HG03095 (cell line): ENCODE measurements at regions not wholly inside any gene's neighbourhood (a gene's known extent, or its start where the extent isn't known, plus 50 kb on each side); places are given as distances from the start of the nearest gene placed in this dataset.

ENCODE experiments used
- ATAC-seq: cut with Tn5 transposase; IDR thresholded peaks from one replicate; pipeline ENCODE4 v1.9.1; 2021; ENCODE audit warnings: moderate library complexity; ENCODE audit not compliant: unreplicated experiment

DNA sequence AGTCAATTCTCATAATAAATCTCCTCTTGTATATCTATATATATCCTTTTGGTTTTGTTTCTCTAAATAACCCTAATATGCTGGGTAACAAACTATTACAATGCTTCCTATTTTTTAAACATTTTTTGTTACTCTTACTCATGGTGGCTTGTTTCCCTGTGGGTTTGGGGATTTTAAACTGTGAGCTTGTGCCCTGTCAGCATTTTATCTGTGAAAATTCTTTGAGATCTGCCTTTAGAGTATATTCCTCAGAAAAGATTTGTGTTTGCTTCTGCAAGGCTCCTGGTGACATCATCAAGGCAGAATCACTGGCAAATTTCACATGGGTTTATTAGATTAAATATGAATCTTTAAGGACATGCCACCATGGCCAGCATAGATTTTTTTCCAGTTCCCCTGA is 273.6 kb downstream of the LRFN2 start:
- no peak for ATAC-seq

DNA sequence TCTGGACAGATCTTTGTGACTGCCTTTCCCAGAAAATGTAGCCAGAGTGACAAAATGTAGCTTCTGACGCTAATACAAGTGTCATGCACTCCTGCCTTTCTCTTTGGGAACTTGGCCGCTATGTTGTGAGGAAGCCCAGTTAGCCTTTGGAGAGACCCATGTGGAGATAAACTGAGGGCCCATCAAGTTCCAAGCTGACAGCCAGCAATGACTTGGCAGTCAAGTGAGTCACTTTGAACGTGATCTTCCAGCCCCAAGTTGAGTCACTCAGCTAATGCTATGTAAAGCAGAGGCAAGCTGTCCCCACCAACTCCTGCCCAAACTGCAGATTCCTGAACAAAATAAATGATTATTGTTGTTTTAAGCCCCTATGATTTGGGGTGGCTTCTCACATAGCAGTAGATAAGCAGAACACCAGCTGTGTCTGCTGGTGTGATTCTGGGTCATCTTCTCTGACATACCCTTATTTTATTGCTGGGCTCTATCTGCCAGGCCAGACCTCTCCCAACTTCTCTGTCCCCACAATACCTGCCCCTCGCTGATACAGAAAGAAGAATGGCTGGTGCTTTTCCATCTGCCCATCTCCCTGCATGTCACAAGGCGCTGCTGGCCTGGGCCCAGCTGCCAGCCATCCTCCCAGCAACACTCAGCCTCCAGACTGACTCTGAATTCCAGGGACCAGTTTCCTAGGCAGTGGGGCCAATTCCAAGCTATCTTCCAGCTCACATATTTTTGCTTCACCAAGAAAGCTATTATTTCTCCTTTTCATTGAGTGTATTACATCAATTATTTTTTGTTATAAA is 274.8 kb downstream of the LRFN2 start:
- ATAC-seq: no peak

DNA sequence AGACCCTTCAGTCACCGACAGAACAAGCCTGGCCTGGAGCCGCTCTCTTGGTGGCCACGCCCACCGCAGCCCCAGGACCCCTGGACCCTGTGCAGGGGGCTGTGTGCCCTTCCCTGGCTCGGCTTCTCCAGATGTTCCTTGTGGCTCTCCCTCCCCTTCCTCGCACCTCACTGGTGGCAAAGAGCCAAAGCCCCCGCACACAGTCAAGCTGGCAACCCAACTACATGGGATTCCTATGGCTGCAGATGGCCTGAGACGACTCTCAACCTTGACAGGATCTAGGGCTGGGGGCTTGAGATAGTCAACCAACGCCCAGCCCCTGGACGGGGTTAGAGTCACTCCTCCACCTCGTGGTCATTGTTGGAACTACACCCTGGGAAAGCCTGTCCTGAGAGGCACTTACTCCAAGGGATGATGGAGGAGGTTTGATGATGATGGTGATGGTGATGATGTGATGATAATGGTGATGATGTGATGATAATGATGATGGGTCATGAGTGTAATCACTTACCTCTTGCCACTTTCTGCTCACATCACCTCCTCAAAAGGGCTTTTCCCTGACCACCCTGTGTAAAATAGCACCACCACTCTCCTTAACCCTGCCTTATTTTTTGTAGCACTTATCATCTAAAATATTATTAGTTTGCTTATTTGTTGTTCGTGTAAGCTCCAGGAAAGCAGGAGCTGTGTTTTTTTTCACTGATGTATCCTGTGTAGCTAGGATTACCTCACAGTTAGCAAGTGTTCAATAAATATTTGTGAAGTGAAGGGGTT is 278.4 kb downstream of the LRFN2 start:
- ATAC-seq: no peak

DNA sequence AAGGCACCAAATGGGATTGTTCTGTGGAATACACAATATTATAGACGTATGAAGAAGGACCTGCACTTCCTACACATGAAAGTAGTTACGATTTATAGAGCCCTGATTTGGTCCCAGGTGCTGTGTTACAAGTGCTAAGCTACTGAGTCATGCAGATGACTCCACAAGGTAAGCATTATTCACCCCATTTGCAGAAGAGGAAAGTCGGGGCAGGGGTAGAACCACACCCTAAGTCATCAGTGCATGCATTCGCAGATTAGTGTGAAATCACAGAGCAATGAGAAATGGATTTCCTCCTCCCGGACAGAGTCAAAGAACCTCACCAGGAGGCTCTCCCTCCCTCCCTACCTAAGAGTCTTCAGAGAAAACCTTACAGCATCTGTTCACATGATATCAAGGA is 279.5 kb downstream of the LRFN2 start:
- no peak for ATAC-seq

DNA sequence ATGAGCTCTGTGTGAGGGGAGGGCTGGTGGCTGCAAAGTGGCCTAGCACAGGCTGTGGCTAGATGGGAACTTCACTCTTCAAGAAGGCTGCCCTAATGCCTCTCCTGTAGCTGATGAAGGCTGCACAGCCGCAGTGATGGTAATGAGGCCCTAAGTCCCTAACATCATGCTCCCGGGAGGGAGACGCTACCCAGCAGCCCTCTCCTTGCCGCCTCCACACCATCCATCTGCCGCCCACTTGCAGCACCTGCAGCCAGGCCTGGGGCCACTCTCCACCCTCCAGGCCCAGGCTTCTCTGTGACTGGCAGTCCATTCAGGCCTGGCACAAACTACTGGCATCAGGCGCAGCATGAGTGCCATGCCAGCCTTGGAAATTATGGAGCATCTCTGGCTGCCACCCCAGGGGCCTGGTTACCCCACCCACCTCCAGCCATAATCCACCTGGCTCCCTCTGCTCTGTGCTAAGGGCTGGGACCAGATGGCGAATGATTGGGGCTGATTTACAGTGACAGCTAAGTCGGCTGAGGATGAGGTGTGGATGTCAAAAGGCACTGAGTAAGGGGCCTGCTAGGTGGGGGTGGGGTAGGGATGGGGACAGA is 284.2 kb downstream of the LRFN2 start:
- no peak for ATAC-seq

DNA sequence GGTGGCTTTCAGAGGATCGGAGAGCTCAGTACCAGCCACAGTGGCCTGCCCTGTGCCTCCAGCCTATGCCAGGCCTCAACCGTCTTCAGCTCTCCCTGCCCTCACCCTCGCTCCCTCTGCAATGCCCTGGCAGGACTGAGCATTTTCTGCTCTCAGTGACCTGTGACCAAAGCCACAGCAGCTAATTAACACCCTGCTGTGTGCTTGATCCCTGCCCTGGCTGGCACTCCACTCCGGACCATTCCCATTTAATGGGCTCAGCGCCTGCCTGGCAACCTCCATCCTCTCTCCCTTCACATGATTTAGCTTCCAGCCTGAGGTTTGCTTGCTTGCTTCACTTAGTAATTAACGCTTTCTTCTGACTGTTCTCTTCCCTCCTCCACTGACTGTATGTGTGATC is 287.5 kb downstream of the LRFN2 start:
- no peak for ATAC-seq

DNA sequence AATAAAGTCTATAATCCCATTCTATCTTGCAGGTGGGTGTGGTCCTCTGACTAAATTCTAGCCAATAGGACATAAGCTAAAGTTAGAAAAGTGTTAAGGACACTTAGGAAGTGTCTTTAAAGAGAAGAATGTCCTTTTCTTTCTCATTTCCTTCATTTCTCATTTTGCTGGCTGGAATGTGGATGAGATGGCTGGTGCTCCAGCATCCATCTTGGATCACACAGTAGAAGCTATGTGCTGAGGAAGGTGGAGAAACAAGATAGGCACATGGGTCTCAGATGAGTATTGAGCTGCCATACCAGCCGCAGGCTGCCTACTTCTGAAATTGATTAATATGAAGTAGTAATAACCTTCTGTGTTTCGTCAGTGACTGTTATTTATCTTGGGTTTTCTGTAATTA is 289.0 kb downstream of the LRFN2 start:
- no peak for ATAC-seq

DNA sequence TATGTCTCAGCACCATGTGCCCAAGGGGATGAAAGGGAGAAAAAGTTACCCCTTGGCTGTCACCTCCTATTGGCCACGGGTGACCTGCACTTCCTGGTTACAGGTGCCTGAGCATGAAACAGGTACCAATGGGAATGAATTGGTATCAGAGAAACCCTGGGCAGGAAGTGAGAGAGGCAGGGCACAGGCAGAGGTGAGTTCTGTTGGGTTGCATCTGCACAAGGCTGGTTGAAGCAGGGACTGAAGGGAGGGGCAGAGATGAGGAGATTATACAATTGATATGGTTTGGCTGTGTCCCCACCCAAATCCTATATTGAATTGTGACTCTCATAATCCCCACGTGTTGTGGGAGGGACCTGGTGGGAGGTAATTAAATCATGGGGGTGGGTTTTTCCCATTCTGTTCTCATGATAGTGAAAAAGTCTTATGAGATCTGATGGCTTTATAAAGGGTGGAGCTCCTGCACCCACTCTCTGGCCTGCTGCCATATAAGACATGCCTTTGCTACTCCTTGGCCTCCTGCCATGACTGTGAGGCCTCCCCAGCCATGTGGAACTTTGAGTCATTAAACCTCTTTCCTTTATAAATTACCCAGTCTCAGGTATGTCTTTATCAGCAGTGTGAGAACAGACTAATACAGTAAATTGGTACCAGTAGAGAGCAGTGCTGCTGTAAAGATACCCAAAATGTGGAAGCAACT is 291.8 kb downstream of the LRFN2 start:
- ATAC-seq: no peak

DNA sequence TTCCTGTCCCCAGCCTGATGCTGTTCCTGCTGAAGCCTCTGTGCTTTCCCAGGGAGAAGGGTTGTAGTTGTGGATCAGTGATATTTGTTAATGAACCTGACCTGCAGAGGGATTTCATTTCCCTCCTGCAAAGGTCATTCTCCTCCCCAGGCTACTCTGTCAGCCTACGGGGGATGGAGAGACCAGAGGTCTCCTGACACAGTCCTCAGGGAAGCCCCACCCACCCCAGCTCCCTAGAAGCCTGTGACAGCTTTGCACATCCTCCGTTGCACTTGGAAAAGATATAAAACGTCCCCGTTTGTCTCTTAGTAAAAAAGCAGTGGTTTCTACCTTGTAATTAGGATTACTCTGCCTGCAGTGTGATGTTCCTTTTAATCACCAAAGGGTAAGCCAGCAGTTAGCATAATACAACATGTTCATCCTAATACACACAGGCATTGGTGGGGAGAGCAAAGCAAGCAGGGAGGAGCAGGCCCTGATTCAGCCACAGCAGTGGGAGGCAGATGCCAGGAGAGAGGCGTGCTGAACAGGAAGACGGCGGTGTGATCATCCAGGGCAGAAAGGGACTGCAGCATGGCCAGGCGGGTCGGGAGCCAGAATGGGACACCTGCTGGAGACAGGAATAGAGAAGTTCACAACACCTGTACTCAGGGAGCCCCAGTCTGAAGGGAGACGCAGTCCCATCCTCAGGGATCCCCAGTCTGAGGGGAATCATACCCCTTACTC is 293.5 kb downstream of the LRFN2 start:
- no peak for ATAC-seq

DNA sequence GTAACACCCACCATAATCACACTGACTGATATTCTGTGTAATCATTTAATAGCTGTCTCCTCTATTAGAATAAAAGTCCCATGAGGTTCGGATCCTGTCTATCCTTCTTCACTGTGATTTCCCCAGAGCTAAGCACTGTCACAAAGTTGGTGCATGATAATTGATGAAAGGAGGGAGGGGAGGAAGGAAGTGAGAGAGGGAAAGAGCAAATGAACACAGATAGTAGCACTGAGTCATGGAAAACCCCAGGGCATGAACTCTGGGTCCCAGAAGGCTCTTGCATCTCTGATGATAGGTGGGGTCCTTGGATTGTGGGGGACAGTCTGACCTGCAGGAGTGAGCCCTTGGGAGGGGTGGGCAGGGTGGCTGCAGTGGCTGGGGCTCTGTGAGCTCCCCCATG is 294.1 kb downstream of the LRFN2 start:
- ATAC-seq: no peak

DNA sequence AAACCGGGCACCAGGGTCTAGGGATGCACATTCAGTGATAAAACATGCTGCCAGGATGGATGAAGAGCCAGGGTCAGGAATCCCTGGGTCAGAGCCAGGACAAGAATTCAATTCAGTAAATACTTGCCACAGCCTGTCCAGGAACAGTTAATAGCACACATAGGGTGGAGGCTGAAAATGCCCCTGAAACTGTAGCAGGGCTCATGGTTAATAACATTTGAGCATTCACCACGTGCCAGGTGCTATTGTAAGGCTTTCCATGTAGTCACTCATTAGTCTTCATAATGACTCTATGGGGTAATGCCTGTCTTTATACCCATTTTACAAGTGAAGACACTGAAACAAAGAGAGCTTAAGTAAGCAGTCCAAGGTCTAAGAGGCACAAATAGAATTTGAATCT is 296.3 kb downstream of the LRFN2 start:
- ATAC-seq: no peak

DNA sequence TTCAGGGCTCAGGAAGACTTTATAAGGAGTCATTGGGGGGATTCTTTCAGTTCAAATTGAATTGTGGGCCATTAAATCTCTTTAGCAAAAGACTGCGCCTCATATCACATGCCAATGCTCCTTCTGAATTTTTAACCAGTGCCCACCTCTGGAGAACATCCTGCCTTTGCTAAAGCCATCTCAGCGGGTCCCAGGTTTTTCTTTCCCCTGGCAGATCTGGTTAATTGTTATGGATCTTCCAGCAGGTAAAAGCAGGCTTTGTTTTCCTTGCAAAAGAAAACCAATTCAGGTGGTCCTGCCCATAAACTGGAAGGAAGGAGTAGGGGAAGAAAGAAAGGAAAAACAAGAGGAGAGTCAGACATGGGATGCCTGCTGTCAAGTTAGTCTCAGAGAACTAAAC is 298.2 kb downstream of the LRFN2 start:
- ATAC-seq: no peak

DNA sequence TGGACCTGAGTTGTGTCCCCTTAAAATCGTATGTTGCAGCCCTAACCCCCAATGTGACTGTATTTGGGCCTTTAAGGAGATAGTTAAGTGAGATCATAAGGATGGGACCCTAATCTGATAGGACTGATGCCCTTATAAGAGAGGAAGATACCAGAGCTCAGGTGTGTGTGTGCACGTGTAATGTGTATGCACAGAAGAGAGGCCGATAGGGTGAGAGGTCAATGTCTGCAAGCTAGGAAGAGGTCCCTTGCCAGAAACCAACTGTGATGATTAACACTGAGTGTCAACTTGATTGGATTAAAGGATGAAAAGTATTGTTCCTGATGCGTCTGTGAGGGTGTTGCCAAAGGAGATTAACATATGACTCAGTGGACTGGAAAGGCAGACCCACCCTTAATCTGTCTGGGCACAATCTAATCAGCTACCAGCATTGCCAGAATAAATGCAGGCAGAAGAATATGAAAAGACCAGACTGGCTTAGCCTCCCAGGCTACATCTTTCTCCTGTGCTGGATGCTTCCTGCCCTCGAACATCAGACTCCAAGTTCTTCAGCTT is 299.8 kb downstream of the LRFN2 start:
- ATAC-seq: no peak

DNA sequence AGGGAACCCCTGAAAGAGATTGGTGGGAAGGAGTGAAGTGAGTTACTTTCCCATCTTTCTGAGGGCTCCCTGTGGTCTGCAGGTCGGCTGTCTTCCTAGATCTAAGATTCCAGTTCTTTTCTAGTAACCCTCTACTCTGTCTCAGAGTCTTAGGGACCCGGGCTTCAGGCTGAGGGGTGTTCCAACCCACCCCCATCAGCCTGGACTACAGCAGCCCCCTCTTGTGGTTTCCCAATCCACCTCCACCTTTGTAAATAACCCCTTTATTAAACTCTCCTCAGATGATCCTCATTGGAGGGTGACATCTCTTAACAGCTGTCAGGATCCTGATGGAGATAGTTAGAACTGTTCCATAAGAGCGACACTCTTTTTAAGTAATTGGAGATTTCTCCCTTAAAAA is 300.4 kb downstream of the LRFN2 start:
- ATAC-seq: no peak

DNA sequence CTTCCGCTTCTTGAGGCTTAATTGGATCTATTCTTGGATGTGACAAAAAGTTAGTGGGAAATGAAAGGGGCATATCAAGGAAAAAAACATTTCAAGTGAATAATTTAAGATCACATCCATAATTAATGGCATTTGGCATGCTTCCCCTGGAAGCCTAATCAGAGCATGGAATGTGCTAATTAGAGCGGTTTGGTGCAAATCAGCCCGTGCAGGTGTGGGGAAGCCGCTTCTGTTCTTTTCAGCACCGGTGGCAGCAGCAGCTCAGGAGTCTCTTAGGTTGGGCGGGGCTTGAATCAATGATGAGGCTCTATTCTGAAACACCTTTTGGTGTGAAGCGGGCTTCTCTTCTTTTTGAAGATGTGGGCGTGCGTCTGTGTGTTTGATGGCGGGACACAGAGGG is 301.2 kb downstream of the LRFN2 start:
- ATAC-seq: no peak

DNA sequence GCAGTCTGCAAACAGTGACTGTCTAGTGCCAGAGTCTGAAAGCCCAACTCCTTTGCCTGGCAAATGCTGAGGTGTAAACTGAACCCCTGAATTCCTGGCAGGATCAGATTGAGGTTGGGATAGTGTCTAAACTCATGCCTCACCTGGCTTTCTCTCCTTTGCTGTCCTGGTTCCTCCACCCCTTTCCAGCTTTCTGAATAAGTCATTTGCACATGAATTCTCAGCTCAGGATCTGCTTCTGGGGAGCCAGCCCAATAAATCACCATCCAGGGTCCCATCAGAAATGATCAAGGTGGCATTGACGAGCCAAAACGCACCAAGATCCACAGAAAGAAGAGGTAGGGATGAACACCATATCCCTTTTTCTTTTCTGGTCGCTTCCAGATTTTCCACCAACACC is 301.6 kb downstream of the LRFN2 start:
- ATAC-seq: no peak

DNA sequence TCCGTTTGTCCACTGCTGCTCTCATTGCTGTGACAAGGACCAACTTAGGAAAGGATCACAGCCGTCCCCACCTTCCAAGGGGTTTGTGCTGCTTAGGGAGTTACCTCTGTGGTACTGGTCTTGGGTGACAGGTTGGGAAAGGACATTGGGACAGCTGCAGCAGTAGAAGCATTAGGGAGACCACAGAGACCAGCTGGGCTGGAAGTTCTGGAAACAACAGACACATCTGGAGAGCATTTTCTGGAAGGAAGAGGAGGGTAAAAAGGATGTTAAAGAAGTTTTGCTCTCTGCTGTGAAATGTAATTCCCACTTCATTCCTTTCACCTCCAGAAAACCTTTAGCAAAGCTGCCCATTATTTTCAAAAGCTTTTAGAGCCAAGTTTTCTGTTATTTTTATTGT is 304.2 kb downstream of the LRFN2 start:
- no peak for ATAC-seq

DNA sequence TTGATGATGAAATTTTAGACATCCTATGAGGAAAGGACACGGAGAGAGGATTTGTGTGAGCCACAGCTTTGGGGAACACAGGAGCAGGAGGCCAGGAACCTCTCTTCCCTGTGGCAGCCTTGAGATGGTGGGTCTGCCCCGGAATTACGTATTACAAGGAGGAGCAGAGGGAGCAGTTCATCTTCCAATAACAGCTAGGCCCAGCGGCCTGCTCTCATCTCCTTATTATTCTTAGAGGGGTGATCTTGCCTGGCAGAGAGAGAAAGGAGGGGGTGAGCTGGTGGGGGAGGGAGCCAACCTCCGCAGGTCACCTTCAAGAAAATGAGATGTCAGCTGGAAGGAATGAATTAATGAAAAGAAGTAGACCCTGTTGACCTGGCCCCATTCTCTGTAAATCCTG is 305.8 kb downstream of the LRFN2 start:
- ATAC-seq: no peak

DNA sequence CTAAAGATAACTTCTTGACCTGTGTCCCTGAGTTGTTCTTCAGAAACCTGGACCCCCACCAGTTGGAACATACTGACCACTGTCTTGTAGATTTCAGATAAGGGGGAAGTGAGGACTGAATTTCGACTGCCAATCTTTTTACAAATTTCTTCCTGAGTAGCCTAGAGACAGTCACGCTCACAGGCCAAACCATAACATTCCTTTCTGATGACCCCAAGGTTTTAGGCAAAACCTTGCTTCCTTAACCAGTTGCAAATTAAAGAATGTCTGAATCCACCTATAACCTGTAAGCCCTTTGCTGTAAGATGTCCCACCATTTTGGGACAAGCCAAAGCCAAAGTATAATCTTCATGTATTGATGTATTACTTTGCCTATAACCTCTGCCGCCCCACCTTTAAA is 306.9 kb downstream of the LRFN2 start:
- no peak for ATAC-seq

DNA sequence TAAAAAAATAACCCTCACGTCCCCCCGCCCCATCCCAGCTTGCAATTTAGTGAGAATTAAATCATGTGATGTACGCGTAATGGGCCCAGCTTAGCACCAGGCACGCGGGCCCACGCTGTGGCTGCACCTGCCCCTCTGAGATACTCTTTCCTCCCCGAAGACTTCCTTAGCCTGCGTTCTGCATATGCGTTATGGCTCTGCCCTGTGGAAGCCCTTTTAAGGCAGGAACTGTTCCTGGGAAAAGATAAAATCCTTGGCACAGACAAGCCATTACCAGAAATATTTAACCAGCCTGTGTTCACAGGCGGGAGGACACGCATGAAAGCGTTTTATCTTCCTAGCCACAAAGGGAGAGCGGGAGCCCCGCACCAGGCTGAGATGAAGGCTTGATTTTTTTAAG is 311.0 kb downstream of the LRFN2 start:
- no peak for ATAC-seq

DNA sequence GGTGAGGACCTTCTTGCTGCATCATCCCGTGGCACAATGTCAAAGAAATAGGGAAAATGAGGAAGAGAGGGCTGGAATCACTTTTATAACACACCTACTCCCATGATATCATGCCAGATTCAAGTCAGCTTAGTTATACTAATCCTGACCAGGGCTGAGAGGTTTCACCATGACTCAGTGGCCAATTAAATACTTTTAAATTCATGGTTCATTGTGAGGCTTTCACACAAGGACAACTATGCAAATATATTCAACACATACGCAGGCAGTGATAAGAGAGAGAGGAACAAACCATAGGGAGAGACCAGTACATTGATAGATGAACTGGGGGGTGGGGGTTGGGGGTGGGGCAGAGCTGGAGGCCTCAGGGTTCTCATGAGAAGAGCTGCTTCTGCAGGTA is 313.1 kb downstream of the LRFN2 start:
- ATAC-seq: no peak
